ENCODE measurements at regions not wholly inside any gene's neighbourhood (a gene's known extent, or its start where the extent isn't known, plus 50 kb on each side); places are given as distances from the start of the nearest gene placed in this dataset.
"Not testable (repeated sequence)": the region's sequence is repeated elsewhere in the genome, so short reads cannot be mapped to it uniquely, and the experiment has no call there.

- DNase-seq (no peak), ATAC-seq (no peak)
- intact Hi-C loops (cut with DNase I, micrococcal nuclease) = no loop called here
Measured at GRCh38 chr21:33121715-33122475, 52.0 kb downstream of the OLIG1 start.

GRCh38 chr21:33122507-33122906 lies 52.6 kb downstream of the OLIG1 start:
- intact Hi-C loops (cut with DNase I, micrococcal nuclease) = no loop called here
- no peak for DNase-seq
- no peak for ATAC-seq

- DNase-seq = no peak
- peak; percentile 33 for ATAC-seq
- intact Hi-C loops (cut with DNase I, micrococcal nuclease) = no loop called here
Measured at GRCh38 chr21:33123374-33124123, 53.6 kb downstream of the OLIG1 start.

- ATAC-seq = no peak
- intact Hi-C loops (cut with DNase I, micrococcal nuclease) = no loop called here
- DNase-seq = no peak
Measured at GRCh38 chr21:33124889-33125288, 54.9 kb downstream of the OLIG1 start.

GRCh38 chr21:33125680-33126375 lies 55.9 kb downstream of the OLIG1 start:
- intact Hi-C loops (cut with DNase I, micrococcal nuclease) = no loop called here
- ATAC-seq = no peak

GRCh38 chr21:33126569-33126968 lies 56.6 kb downstream of the OLIG1 start:
- no peak for DNase-seq
- ATAC-seq = no peak
- intact Hi-C loops (cut with DNase I, micrococcal nuclease) = no loop called here

More at GRCh38 chr21:33125680-33126375, 55.9 kb downstream of the OLIG1 start:
- DNase-seq = no peak

GRCh38 chr21:33127154-33127867 lies 57.4 kb downstream of the OLIG1 start:
- peak; percentile 31 to 58 for DNase-seq
- peak; percentile 69 for ATAC-seq

GRCh38 chr21:33127868-33128242 lies 57.9 kb downstream of the OLIG1 start:
- ATAC-seq (no peak), DNase-seq (no peak)
- intact Hi-C loops (cut with DNase I, micrococcal nuclease) = no loop called here

More at GRCh38 chr21:33127154-33127867, 57.4 kb downstream of the OLIG1 start:
- intact Hi-C loops (cut with DNase I, micrococcal nuclease) = no loop called here

- intact Hi-C loops (cut with DNase I, micrococcal nuclease) = no loop called here
- DNase-seq (no peak), ATAC-seq (no peak)
Measured at GRCh38 chr21:33128538-33128937, 58.6 kb downstream of the OLIG1 start.

GRCh38 chr21:33132054-33132453 lies 62.1 kb downstream of the OLIG1 start:
- DNase-seq (no peak), ATAC-seq (no peak)
- intact Hi-C loops (cut with DNase I, micrococcal nuclease) = no loop called here

GRCh38 chr21:33133892-33134291 lies 64.0 kb downstream of the OLIG1 start:
- DNase-seq = no peak
- intact Hi-C loops (cut with DNase I, micrococcal nuclease) = no loop called here
- no peak for ATAC-seq

- ATAC-seq (no peak), DNase-seq (no peak)
- intact Hi-C loops (cut with DNase I, micrococcal nuclease) = no loop called here
Measured at GRCh38 chr21:33135925-33136324, 66.0 kb downstream of the OLIG1 start.

GRCh38 chr21:33136847-33137502 lies 67.0 kb downstream of the OLIG1 start:
- ATAC-seq (no peak), DNase-seq (no peak)
- intact Hi-C loops (cut with DNase I, micrococcal nuclease) = no loop called here

GRCh38 chr21:33139084-33139483 lies 69.1 kb downstream of the OLIG1 start:
- intact Hi-C loops (cut with DNase I, micrococcal nuclease) = no loop called here
- no peak for DNase-seq
- no peak for ATAC-seq

GRCh38 chr21:33140288-33140687 lies 70.3 kb downstream of the OLIG1 start:
- DNase-seq (no peak), ATAC-seq (no peak)
- intact Hi-C loops (cut with DNase I, micrococcal nuclease) = no loop called here

GRCh38 chr21:33146467-33146866 lies 76.5 kb downstream of the OLIG1 start:
- no peak for ATAC-seq
- no peak for DNase-seq
- intact Hi-C loops (cut with DNase I, micrococcal nuclease) = no loop called here

- intact Hi-C loops (cut with DNase I, micrococcal nuclease) = no loop called here
- ATAC-seq = no peak
Measured at GRCh38 chr21:33149181-33149580, 79.2 kb downstream of the OLIG1 start.

GRCh38 chr21:33150968-33151367 lies 78.8 kb upstream of the IFNAR2 start:
- DNase-seq; ATAC-seq; intact Hi-C loops (cut with DNase I, micrococcal nuclease): not testable (repeated sequence)

More at GRCh38 chr21:33149181-33149580, 79.2 kb downstream of the OLIG1 start:
- DNase-seq = no peak

Measured in left colon (tissue), 2 donors.